ENCODE measurements at regions not wholly inside any gene's neighbourhood (a gene's known extent, or its start where the extent isn't known, plus 50 kb on each side); places are given as distances from the start of the nearest gene placed in this dataset.

GRCh38 chr17:5864741-5865657 is 205.2 kb upstream of the WSCD1 start:
- Histone ChIP-seq H2AFZ (ENCODE audit: low read length) (no peak overlapping the region), H3K36me3 (ENCODE audit: insufficient read depth, low read length) (no peaks in the 10 kb centered on the region), H3K4me3 (ENCODE audit: insufficient read depth, low read length) (no peak overlapping the region), H3K27me3 (ENCODE audit: insufficient read depth, low read length) (no peaks in the 10 kb centered on the region), H3K79me2 (ENCODE audit: insufficient read depth, low read length) (no peaks in the 10 kb centered on the region), H3K27ac (ENCODE audit: low read depth, low read length) (no peak overlapping the region), H3K9me3 (ENCODE audit: low read depth, low read length) (no peaks in the 10 kb centered on the region), H3K4me2 (ENCODE audit: insufficient read depth, low read length) (no peak overlapping the region), H4K20me1 (ENCODE audit: insufficient read depth, low read length) (no peaks in the 10 kb centered on the region), H3K4me1 (ENCODE audit: insufficient read depth, low read length) (no peaks in the 10 kb centered on the region)
- TF ChIP-seq, protein P1, sequence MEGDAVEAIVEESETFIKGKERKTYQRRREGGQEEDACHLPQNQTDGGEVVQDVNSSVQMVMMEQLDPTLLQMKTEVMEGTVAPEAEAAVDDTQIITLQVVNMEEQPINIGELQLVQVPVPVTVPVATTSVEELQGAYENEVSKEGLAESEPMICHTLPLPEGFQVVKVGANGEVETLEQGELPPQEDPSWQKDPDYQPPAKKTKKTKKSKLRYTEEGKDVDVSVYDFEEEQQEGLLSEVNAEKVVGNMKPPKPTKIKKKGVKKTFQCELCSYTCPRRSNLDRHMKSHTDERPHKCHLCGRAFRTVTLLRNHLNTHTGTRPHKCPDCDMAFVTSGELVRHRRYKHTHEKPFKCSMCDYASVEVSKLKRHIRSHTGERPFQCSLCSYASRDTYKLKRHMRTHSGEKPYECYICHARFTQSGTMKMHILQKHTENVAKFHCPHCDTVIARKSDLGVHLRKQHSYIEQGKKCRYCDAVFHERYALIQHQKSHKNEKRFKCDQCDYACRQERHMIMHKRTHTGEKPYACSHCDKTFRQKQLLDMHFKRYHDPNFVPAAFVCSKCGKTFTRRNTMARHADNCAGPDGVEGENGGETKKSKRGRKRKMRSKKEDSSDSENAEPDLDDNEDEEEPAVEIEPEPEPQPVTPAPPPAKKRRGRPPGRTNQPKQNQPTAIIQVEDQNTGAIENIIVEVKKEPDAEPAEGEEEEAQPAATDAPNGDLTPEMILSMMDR (IDR thresholded peaks at IDR 0.05; ENCODE audit: extremely low read depth, low read depth, low read length), result no peak
- DNase-seq (ENCODE audit: insufficient read length, low spot score, missing footprints), result no peak

DNA sequence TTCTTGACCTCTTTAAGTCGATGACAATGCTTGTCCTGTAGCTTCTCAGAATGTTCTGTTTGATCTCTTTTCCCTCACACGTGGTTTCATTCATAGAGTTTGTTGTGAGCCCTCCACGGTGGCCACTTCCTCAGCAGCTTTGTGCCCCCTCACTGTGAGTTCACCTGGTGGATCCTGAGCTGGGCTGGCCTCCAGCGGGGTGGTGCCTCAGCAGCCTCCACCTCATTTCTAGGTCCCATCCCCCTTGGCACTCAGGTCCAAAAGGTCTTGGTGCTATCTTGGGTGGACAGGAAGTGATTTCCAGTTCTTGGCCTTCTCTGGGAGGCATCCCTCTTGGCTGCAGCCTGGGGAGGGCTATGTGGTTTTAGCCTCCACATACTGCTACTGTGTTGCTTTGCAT is 203.2 kb upstream of the WSCD1 start:
- Histone ChIP-seq H3K4me2 (ENCODE audit: insufficient read depth, low read length) (no peak overlapping the region), H3K36me3 (ENCODE audit: insufficient read depth, low read length) (no peaks in the 10 kb centered on the region), H3K79me2 (ENCODE audit: insufficient read depth, low read length) (no peaks in the 10 kb centered on the region), H4K20me1 (ENCODE audit: insufficient read depth, low read length) (no peaks in the 10 kb centered on the region), H3K27me3 (ENCODE audit: insufficient read depth, low read length) (no peaks in the 10 kb centered on the region), H2AFZ (ENCODE audit: low read length) (no peak overlapping the region), H3K4me3 (ENCODE audit: insufficient read depth, low read length) (no peak overlapping the region), H3K27ac (ENCODE audit: low read depth, low read length) (no peak overlapping the region), H3K9me3 (ENCODE audit: low read depth, low read length) (no peaks in the 10 kb centered on the region), H3K4me1 (ENCODE audit: insufficient read depth, low read length) (no peaks in the 10 kb centered on the region)
- TF ChIP-seq, protein P1 (IDR thresholded peaks at IDR 0.05; ENCODE audit: extremely low read depth, low read depth, low read length), result no peak
- DNase-seq (ENCODE audit: insufficient read length, low spot score, missing footprints), result no peak

DNA sequence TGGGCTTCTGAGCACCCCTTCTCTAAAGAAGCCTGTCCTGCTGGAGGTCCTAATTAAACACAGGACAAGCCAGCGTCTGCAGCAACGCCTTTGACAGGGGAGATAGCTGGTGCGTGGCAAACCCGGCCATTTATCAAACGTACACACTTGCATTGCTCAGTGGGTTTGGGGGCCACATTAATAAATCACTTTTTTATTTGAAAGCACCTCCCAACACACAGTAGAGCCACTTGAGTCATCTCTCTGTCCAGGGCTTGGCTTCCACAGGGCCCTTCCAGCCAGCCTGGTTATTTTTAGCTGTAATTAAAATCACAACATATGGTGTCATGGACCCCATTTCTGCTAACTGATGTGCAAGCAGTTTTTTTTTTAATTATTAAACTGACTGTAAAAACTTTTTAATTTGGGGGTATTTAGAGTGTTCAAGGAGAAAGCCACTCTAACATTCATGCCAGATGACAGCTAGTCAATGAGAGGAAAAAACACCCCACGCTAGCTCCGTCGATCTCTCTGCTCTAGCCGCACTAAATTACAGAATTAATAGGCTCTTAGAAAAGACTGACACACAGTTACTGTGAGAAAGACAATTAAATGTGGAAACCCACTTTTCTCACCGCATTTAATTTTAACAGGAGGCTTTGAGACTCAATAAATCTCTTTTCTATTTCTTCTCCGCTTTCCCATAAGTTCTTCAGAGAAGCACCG is 201.0 kb upstream of the WSCD1 start:
- no peaks in the 10 kb centered on the region for H3K9me3 ChIP-seq (ENCODE audit: low read depth, low read length)
- H3K27me3 ChIP-seq (ENCODE audit: insufficient read depth, low read length), result no peaks in the 10 kb centered on the region
- H3K36me3 ChIP-seq (ENCODE audit: insufficient read depth, low read length), result no peaks in the 10 kb centered on the region
- no peaks in the 10 kb centered on the region for H3K79me2 ChIP-seq (ENCODE audit: insufficient read depth, low read length)
- H3K4me2 ChIP-seq (ENCODE audit: insufficient read depth, low read length), result no peak overlapping the region
- H2AFZ ChIP-seq (ENCODE audit: low read length), result no peak overlapping the region
- TF ChIP-seq, protein P1 (IDR thresholded peaks at IDR 0.05; ENCODE audit: extremely low read depth, low read depth, low read length), result no peak
- no peak overlapping the region for H3K27ac ChIP-seq (ENCODE audit: low read depth, low read length)
- H4K20me1 ChIP-seq (ENCODE audit: insufficient read depth, low read length), result no peaks in the 10 kb centered on the region
- H3K4me3 ChIP-seq (ENCODE audit: insufficient read depth, low read length), result no peak overlapping the region
- no peaks in the 10 kb centered on the region for H3K4me1 ChIP-seq (ENCODE audit: insufficient read depth, low read length)
- peak; percentile 77 for DNase-seq (ENCODE audit: insufficient read length, low spot score, missing footprints)

Measured in osteoblast (primary cell).